Stimulated activated CD4-positive, alpha-beta T cell treated with anti-CD3 and anti-CD28 coated beads, Interleukin-4, amount 100 ng/mL, for 4 hours (primary cell): ENCODE measurements at regions not wholly inside any gene's neighbourhood (a gene's known extent, or its start where the extent isn't known, plus 50 kb on each side); places are given as distances from the start of the nearest gene placed in this dataset.
"Not testable (repeated sequence)": the region's sequence is repeated elsewhere in the genome, so short reads cannot be mapped to it uniquely, and the experiment has no call there.

Experiments used
- DNase-seq, 2 experiments: peaks; one replicate each; pipeline ENCODE4 v3.0.0-alpha.2; 2020

DNA sequence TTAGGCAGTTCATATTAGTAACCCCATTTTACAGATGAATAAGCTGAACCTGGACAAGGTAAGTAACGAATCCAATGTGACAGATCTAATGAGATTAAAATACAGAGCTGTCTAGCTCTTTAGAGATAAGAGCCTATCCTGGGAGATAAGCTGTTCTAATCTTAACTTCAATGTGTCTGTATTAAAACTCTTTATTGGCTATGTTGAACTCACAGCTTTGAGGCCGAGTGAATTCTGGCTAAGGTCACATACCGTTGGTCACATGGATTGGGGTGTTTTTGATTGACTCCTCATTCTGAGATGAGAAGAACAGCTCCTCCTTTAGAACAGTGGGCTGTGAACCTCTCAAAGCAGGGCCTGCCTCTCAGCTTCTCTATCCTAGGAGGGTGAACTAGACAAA lies 113.4 kb upstream of the EEPD1 start:
- no peak for DNase-seq

DNA sequence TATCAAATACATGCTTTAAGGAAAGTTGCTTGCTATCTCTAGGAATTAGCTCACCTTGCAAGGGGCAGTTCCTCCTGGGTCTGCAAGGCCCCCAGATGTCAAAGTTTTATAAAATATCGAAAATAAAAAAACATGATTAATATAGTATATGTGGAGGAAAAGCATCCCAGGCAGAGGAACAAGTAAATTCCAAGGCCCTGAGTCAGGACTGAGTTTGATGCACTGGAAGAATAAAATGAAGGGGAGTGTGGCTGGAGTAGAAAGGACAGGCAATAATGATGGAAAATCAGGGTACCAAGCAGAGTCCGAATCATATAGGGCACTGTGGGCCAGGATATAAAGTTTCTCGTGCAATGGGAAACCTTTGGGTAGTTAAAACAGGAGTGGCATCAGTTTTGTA lies 112.4 kb upstream of the EEPD1 start:
- DNase-seq, result no peak

DNA sequence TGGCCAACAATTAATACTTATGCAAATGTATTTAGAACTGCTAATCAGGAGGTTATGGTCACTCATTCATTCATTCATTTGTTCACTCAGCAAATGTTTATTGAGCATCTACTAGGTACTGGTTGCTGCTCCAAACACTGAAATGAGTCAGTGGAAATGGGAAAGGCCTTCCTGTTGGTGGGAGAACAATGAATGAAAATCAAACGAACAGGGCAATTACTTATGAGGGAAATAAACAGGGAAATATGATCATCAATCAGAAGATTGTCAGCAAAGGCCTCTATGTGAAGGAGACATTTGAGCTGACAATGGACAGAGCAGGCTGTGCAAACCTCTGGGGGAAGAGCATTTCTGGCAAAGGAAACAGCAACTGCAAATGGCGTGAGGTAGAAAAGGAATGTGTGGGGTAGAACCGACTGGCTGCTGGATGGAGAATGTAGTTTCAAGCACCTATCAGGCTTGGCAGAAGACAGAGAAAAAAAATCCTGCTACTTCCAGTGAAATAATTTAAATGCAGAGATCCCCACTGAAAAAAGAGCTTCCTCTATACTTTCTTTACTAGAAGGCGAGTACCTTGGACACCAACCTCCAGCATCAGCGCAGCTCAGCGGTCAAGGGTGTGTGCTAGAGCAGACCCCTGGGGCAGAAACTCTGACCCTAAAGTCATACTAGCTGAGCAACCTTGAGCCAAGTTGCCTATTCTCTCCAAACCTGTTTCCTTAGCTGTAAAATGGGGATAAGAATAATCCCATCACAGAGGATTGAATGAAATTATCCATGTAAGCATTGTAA lies 108.8 kb upstream of the EEPD1 start:
- DNase-seq, result no peak

DNA sequence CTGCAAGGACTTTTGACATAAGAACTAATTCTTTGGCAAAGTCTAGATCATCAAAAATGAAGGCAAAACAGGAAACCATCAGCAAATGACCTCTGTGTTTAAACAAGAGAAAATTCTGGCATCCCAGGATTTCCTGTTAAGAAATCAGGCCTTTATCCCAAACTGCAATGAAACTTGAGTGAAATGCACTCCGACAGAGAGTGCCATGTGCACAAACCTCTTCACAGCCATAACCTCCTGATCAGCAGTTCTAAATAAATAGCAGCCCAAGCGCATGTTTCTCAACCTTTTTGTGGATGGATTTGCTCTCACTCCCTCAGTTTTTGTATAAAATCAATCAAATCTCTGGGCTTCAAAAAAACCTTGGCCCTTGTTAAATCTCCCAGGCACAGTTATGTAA lies 107.7 kb upstream of the EEPD1 start:
- DNase-seq, result no peak

DNA sequence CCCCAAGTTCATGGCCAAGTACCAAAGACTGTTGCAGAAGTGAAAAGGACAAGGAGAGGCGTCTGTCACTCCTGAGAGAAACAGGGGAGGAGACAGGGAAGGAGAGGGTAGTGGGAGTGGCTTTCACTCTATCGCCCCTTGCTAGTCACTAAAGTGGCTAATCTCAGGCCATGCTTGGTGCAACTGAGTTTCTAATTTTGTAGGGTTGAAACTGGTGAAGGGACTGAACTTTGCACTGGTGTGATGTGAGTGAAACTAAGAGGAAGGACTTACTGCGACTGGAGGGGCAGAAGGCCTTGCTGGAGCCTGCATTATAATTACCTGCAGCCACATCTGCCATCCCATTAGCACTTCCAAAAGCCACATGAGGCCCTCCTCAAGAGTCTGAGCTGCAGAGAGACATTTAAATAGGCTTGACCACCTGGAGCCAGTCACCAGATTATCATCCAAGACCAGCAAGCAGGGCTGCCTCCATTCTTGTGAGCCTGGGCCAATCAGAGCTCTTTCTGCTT lies 107.2 kb upstream of the EEPD1 start:
- no peak for DNase-seq

DNA sequence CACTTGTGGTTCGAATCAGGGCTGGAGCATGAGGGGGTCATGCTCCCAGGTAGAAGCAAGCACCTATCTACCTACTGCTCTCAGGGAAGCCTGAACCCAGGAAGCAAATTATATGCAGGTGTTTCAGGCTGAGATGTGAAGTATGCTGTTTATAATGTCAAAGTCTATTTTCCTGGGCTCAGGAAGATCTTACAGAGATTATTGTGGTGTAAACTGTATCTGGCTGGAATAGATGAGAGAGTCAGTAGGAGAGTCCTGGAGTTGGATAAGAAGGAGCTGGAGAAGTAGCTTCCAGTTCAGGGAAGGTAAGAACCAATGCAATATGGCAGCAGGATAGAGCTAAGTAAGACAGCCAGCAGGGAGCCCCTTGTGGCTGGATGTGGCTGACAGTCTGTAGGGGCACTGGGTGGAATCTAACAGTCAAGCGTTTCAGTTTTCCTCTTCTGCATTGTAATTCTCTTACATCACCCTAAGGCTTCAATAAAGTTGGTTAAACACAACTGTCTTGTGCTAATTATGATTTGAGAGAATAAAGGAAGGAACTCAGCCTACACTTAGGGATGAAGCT lies 105.9 kb upstream of the EEPD1 start:
- no peak for DNase-seq

DNA sequence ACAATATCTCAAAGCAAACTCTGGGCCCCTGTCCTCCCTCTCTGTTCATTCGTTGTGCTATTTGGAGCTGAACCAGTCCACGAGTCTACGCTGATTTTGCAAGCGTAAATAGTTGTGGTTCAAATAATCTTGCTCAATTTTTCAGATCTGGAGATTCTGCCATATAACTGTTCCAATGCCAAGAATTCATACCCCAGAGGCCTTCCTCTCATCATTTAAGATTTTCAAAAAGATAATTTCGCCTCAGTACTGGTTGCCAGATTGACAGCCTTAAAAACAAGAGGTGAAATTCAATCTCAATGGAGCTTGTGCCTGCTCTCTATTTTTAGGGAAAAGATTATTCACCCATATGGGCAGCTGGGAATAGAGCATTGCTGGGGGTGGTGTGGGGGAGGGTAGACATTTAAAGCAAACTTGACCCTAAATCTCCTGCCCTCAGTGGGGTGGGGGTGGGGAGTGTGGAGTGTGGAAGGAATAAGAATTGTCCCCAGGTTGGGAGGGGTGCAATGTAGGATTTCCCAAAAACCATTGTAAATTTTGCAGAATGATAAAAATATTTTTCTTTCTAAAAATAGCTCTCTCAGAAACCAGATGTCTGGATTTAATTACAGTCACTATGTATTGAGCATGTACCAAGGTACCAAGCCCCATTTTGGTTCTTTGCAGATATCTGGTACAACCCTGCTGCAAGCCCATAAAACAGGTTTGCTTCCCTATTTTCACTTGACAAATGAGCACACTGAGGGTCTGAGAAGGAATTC lies 104.7 kb upstream of the EEPD1 start:
- DNase-seq, result no peak

DNA sequence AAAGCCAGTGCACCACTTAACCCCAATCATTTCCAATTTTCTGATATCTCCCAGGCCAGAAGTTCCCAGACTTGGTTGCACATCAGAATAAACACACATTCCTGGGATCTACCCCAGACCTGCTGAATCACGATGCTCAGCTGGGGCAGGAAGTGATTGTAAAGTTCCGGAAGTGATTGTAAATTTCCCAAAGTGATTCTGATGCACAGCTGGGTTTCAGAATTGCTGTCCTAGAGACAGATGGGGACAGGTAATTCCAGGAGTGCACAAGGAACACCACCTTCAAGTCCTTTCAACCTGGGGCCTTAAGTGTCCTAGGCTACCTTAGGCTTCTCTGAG lies 104.2 kb upstream of the EEPD1 start:
- DNase-seq, result no peak

DNA sequence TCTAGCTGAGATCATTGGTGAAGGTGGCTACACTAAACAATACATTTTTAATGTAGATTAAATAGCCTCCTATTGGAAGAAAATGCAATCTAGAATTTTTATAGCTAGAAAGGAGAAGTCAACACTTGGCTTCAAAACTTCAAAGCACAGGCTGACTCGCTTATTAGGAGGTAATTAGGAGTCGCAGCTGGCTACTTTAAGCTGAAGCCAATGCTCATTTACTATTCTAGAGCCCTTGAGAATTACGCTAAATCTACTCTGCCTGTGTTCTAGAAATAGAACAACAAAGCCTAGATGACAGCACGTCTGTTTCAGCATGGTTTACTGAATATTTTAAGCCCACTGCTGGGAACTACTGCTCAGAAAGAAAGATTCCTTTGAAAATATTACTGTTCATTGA lies 101.6 kb upstream of the EEPD1 start:
- no peak for DNase-seq

DNA sequence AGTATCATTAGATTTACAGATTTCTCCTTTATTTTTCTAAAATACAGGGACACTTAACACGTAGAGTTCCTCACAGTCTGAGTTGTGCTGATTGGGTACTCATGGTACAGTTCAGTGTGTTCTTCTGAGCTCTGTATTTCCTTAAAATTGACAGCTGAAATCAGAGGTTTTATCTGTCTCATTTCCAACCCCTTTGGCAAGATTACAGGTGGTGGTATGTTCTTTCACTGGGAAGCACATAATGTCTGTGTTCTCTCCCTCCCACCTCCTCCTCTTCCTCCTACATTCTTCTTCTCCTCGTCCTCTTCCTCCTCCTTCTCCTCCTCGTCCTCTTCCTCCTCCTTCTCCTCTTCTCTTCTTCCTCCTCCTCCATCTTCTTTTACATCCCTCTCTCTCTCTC lies 99.5 kb upstream of the EEPD1 start:
- DNase-seq, result no peak

DNA sequence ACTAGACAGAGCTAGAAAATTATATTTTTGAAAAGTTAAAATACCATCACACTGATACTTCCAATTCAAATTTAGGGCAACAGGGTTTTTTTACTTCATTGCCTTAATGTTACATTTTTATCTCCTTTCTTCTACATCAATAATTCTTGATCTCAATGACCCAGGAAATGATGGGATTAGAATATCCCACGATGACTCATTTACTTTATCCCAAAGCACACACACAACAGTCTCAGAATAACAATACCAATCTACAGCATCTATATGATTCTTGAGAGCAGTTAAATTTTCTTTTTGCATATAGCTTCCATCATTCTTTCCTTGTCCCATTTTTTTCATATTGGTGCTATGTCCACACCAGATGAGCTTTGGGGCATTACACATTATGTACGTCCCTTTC lies 98.4 kb upstream of the EEPD1 start:
- DNase-seq, result no peak

DNA sequence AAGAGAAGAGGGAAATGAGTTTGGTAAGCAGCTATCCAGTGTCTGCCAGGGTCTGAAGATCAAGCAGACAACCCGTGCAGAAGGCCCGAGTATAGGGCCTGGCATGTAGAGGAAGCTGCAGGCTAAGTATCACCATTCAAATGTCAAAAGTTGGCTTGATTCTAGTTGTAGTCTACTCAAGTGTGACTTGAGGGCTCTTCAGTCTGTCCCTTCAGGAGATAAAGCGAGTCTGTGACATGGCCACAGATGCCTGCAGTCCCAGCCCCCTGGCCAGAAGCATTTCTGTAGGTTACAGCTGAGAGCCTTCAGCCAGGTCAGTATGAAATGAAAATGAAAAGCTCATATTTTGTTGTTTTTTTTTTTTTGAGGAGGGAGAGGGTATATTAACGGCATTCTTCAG lies 97.8 kb upstream of the EEPD1 start:
- no peak for DNase-seq

DNA sequence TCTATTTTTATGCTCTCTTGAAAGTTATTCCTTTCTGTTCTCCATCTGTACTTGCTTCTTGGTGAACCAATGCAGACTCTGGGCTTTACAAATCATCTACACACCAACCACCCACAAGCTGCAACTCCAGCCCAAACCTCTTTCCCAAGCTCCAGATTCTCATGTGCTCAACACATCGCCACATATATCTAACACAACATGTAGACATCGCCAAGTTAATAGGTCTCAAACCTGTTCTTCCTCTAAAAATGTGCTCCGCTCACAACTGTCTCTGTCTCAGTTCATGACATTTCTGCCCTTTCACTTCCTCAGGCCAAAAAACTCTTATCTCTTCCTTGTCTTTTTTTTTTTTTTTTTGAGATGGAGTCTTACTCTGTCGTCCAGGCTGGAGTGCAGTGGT lies 95.7 kb upstream of the EEPD1 start:
- DNase-seq, result no peak

DNA sequence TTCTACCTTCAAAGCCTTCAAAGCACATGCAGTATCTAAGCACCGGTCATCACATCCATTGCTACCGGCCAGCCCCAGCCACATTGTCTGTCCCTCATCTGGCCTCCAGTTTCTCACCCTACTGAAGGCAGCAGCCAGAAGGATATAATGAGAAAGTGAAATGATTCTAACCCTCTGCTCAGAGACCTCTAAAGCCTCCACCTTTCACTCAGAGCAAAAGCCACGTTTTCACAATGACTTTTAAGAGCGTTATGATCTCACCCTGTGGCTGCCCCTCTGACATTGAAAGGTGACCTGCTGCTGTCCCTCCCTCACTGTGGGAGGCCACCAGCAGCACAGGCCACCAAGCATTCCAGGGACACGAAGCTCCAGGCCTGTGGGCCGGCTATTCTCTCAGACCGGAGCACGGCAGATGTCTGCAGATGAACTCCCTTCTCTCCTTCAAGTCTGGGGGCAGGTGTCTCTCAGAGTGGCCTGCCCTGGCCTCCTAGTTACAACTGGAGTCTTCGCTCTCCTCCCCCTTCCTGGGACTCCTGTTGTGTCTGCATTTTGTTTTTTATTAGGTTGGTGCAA lies 94.9 kb upstream of the EEPD1 start:
- DNase-seq, result no peak

DNA sequence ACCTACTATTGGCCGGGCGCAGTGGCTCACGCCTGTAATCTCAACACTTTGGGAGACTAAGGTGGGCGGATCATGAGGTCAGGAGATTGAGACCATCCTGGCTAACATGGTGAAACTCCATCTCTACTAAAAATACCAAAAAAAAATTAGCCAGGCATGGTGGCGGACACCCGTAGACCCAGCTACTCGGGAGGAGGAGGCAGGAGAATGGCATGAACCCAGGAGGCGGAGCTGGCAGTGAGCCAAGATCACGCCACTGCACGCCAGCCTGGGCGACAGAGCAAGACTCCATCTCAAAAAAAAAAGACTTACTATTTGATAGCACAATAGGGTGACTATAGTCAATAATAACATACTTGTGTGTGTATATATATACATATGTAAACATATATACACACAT lies 92.7 kb upstream of the EEPD1 start:
- DNase-seq, result not testable (repeated sequence)

DNA sequence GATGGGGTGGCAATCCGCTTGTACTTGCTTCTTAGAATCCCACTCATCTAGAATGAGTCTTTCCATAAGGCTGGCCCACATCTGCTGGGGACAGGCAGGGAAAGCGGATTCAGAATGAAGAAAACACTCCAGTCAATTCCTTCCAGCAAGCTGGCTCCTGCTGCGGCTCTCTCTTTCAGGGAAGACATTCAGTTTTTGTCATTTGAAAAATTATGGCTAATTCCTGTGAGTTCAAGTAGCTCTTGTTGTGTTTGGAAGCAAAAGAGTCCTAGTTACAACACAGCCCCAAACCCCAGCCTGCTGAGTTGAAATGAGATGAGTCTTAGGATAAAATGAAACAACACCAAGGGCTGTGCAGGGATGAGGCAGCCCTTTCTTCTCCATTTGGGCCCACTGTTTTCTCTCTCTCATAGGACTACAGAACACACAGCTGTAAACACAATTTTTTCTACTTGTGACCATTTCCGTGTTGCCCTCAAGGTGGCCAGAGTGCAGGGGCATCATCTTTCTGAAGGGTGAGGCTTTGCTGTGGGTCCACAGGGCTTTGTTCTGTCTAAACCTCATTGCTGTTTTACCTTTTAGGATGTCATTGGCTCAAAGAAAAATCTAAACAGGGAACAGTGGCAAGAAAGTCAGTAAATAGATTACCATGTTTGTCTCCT lies 90.8 kb upstream of the EEPD1 start:
- DNase-seq, result no peak

DNA sequence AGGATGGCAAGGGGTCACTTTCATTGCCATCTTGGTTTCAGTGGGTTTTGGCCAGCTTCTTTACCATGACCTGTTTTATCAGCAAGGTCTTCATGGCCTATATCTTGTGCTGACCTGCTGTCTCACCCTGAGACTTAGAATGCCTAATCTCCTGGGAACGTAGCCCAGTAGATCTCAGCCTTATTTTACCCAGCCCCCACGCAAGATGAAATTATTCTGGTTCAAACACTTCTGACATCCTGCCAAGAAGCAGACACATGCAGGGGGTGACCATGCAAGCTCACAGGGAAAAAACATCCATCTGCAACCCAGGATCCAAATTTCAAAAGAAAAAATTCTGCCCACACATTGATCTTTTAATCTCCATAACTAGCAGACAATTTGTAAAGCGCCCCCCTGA lies 88.4 kb upstream of the EEPD1 start:
- no peak for DNase-seq

DNA sequence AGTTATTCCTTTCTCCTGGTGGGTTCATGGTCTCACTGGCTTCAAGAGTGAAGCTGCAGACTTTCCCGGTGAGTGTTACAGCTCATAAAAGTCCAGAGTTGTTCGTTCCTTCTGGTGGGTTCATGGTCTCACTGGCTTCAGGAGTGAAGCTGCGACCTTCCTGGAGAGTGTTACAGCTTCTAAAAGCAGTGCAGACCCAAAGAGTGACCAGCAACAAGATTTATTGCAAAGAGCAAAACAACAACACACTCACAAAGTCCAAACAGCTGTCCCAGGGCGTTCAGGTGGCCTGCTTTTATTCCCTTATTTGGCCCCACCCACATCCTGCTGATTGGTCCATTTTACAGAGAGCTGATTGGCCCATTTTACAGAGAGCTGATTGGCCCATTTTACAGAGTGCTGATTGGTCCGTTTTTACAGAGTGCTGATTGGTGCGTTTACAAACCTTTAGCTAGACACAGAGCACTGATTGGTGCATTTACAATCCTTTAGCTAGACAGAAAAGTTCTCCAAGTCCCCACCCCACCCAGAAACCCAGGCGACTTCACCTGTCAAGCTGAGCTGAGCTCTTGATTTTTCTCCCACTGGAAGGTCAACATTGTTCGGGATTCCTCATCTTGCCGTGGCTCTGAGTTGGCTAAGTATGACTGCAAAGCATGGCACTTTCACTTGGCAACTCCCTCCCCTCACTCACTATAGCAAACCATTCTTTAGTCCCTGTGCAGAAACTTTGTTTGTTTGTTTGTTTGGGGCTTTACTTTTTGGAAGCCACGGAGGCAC lies 87.3 kb upstream of the EEPD1 start:
- not testable (repeated sequence) for DNase-seq

DNA sequence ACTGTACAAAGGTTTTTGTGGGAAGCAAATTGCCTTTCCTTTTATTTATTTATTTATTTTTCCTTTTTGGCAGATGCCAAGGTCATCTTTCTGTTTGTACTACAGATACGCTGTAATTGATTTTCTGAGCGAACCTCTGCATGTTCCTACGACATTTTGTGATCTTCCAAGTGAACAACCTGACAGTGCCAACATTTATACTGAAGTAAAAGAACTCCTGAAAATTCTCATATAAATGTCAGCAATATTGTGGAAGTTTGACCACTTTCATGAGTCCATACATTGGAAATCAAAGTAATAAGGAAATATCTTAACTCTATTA lies 86.8 kb upstream of the EEPD1 start:
- DNase-seq, result no peak

DNA sequence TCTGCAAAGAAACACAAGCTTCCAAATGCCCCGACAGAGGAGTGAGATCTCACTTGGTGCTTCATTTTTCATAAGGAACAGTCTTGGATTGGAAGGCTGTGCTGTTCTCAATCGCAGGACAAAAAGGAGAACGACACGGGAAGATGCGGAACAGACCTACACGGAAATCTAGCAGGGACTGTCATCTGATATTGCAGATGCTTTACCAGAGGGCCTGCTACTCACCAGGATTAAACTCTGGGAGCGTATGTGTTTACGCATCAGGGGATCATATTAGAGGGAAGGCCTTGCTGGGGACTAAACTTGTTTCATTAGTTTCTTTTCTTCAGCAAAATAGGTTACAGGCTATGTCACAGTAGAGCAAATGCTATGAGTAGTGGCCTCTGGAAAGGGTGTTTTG lies 82.8 kb upstream of the EEPD1 start:
- DNase-seq, result no peak

DNA sequence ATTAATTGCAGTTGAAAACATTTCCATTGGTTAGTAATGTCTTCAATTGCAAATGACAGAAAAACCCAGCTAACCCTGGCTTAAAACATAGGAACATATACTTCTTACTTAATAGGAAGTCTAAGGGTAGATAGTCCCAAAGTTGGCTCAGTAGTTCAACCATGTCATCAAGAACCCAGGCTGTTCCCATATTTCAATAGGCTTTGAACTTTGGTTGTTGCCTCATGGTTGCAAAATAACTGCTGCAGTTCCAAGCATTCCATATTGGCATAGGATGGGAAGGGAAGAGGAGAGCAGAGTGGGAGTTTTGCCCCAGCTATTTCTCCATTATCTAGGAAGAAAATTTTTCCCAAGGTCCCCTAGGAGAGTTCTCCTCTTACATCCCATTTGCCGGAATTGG lies 81.4 kb upstream of the EEPD1 start:
- DNase-seq, result no peak

DNA sequence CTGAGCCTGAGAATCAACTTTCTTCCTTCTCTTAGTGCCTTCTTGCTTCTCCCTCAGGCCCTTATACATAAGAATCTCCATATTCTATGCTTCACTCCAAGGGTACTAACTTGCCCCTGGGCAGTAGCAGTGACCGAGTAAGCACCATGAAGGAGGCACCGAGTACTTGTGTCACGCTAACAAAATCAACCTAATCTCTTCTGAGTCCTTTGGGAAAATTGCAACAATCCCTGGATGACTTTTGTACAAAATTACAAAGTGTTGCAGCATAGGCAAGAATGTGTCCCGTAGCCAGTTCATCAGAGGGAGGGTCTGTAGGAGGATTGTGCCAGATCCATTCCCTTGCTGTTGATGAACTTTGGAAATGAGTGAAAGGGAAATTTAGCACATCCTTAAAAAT lies 80.4 kb upstream of the EEPD1 start:
- DNase-seq, result no peak

DNA sequence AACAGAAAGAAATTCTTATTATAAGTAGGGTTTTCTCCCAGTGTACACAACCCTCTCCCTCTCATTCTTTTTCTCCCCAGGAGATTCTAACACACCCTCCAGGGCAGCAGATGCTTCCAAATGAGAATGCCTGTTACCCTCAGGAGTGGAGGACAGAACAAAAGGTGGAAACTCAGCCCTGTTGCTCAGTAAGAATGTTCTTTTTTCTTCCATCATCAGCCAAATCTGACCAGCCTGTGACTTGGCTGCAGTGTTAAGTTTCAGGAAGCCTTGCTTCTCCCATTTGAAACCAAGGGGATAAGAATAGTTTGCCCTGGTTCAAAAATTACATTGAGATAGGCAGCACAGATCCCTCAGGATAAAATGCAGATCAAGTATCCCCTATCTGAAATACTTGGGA lies 77.5 kb upstream of the EEPD1 start:
- no peak for DNase-seq
